Activated T-helper 9 cell treated with anti-CD3 and anti-CD28 coated beads, Interleukin-2, amount 50 U/mL, for 16 hours (primary cell): ENCODE measurements at regions not wholly inside any gene's neighbourhood (a gene's known extent, or its start where the extent isn't known, plus 50 kb on each side); places are given as distances from the start of the nearest gene placed in this dataset.

Source experiments
- DNase-seq: peaks from one replicate; pipeline ENCODE4 v3.0.0-alpha.2; 2020; ENCODE audit warnings: low read depth

GRCh38 chr1:29521811-29522580 is 285.7 kb downstream of the PTPRU start:
- no peak for DNase-seq

GRCh38 chr1:29521438-29521715 is 285.1 kb downstream of the PTPRU start:
- no peak for DNase-seq

- DNase-seq = no peak
Observed at GRCh38 chr1:29520571-29521437, 284.5 kb downstream of the PTPRU start.

- no peak for DNase-seq
Observed at GRCh38 chr1:29519788-29520110, 283.4 kb downstream of the PTPRU start.

- DNase-seq = no peak
Observed at GRCh38 chr1:29519108-29519787, 282.9 kb downstream of the PTPRU start.

GRCh38 chr1:29518183-29518835 is 282.0 kb downstream of the PTPRU start:
- DNase-seq = no peak

GRCh38 chr1:29517251-29518086 is 281.1 kb downstream of the PTPRU start:
- DNase-seq = no peak

DNA sequence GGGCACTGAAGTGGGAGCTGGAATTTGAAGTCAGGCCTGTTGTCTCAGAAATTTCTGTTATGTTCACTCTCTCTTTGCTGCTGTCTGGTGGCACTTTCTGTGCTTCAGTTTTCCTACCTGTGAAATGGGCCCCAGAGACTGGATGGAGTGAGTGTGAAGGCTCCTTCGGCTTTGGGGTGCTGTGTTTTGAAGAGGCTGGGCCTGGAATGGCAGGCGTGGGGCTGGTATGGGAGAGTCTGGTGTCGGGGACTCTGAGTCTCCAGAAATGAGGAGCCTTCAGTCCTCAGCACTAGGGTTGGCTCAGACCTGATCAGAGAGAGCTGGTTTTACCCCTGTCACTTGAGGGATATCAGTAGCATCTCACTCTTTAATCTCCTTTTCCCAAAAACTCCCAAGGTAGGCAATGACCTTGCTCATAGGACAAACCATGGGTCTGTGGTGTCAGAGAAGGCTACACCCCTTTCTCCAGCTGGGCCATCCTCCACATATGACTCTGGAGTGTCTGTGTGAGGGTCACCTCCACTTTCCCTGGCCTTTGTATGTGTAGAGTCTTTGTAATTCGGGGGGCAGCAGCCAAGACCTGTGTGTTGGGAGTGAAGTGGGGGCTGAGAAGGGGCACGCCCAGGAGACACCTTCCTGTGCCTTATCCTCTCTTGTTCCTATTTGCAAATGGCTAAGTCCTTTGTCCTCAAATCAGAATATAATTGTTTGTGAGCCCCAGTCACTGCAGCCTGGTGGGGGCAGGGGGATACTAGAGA is 279.9 kb downstream of the PTPRU start:
- no peak for DNase-seq

GRCh38 chr1:29515170-29515955 is 279.0 kb downstream of the PTPRU start:
- no peak for DNase-seq

DNA sequence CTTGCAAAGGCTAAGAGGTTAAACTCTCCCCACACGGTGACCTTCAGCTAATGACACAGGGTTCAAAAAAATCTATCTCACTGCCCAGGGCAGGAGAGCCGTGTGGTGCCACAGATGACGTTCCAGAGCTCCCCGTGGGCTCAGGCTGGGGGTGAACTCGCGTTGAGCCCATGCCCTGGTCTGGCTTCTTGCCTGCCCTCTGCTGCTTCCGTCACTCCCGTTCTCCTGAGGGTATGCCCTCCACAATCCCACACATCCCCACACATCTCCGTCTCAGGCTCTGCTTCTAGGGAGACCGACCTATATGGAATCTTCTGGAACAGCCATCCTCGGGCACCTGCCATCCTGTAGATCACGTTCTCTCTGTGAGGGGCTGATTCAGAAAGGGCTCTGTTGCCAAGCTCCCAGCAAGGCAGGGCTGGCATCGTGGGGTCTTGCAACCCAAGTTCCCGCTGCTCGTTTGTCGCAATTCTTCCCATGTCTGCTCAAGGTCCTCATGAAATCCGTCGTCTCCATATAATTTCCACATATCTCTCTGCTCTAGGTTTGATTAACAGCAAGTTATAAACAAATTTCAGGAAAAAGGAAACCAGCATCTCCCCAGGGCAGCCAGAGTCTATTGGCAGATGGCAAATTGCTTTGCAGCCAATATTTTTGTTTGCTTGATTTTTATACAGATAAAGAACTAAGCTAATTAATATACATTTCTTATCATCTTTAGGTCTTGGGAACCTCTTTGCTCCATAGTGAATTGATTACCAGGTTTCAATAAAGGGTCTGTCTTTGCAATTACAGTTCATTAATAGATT is 278.2 kb downstream of the PTPRU start:
- no peak for DNase-seq

- no peak for DNase-seq
Observed at GRCh38 chr1:29513357-29513756, 277.0 kb downstream of the PTPRU start.

- DNase-seq = no peak
Observed at GRCh38 chr1:29511436-29511835, 275.1 kb downstream of the PTPRU start.

DNA sequence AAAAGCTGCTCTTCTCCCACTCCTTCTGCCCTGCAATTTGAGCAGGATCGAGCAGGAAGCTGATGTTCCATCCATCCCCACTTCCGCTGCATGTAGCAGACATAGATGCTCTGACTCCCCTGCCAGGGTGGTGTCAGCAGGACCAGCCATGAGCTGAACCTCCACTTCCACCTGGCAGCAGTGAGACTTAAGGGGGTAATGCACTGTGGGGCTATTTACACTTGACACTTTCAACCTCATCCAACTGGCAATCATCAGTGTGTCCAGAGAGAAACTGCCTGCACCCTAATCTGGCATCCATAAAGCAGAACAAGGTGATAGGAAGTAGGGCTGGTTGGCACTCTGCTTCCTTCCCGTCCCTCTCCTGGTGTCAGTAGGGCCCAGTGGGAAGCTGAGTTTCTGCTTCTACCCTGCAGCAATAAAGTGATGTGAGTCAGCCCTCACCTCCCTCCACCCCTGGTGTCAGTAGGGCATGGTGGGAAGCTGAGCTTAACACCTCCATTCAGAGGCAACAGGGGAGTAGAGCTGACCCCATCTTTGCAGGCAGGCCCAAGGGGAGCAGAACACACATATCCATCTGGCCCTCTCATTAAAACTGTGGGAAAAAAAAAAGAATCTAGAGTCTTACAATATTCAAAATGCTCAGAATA is 272.3 kb downstream of the PTPRU start:
- no peak for DNase-seq

GRCh38 chr1:29506678-29507225 is 270.4 kb downstream of the PTPRU start:
- DNase-seq = no peak

DNA sequence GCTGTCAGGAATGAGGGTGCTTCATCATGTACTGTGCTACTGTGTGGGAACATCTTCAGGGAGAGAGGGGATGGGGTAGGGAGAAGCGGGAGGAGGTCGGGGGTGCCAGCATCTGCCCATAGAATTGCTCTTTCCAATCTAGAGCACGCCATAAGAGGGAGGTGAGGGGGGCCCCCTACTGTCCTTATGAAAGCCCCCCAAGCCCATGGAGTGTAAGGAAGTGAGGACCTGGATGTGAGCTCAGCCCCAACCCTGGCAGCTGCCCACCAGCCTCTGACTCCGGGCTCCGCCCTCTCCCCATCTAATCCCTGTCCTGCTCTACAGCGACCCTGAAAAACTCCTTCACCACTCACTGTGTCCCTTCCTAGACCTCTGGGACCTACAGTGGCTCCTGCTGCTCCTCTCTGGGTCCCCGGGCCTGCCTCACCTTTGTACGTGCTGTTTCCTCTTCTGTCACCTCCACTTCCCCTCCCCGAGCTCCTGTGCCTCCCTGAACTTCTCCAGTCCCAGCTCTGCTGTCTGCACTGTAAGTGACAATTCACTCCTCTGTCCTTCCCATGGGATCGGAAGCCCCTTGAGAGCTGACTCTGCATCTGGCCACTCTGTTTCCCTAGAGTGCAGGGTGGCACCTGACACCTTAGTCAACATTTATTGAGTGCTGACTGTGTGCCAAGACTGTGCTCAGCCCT is 269.4 kb downstream of the PTPRU start:
- no peak for DNase-seq

GRCh38 chr1:29504709-29505410 is 268.5 kb downstream of the PTPRU start:
- no peak for DNase-seq

DNA sequence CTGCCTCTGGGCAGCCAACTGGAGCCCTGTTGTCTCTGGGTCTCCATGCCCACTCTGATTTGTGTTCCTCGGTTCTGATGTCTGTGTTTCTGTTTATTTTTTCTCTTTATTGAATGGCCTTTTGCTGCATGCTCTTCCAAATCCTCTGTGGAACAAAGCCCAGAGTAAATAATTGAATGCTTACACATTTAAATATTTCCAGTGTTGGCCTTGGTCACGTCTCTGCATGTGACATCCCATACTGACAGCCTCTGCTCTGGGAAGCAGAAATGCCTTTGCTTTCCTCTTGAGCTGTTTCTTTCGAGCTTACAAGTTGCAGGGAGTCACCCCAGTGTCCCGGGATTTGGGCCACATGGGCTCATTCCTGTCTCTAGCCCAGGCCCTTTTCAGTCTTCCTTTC is 267.9 kb downstream of the PTPRU start:
- no peak for DNase-seq
